ENCODE measurements at regions not wholly inside any gene's neighbourhood (a gene's known extent, or its start where the extent isn't known, plus 50 kb on each side); places are given as distances from the start of the nearest gene placed in this dataset.

DNA sequence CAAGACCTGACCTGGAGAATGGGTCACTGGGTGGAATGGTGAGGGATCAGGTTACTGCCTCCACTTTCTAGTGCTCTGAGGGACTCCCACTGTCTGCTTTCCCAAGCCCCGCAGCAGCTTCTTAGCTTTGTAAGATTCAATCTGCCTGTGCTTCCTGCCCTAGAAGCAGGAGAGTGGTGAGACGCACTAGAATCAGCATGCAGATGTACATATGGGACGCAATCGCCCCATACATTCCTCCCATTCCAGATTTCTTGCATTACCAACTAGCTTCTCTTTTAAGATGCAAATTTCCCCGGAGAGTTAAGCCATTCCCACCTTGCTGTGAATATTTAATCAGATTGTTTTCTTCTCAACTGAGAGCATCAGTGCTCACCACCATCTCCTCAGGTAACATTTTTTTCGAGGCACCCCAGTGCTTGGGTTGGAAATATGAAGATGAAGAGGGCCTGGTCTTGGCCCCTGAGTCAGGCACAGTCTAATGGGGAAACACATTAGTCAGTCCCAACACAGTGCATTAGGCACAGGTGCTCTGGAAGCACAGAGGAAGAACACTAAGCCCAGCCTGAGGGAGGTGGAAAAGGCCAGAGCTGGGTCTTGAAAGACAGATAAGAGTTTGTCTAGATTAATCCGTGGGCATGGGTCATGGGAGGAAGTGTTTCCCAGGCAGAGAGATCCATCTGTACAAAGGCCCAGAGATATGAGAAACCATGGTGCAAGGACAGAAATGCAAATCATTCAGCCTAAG lies 66.7 kb upstream of the PRPS1 start:
- no peak for DNase-seq

DNA sequence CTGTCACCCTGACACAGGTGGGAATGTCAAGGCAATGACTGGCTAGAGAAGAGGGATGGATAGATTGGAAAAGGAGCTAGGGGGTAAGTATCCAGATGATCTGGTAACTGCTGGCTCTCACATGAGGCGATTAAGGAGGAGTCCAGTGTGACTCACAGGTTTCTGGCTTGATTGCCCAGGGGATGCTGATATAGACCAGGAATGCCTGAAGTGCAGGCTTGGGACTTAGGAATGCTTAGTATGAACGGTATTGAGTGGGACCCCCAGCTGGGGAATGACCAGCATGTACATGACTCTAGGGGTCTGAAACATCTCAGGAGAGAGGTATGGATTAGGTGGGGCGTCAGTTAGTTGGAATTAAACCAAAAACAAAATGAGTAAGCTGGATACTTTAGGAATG lies 65.8 kb upstream of the PRPS1 start:
- no peak for DNase-seq

DNA sequence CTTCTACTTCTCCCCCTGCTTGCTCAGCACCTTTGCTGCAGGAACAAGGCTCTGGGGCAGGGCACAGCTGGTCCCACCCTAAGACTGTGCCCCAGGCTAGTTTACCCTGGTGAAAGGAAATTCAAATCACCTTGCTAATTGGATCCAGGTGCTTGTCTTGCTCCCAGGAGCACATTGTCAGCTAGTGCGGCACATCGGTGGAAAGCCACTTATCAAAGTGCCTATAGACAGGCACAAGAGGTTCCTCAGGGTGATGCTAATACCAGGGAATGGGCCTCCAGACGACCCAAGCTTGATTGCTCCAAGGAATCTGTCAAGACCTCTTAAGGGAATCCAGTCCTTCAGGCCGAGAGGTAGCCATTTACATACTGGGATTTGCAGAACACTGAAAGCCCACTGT lies 64.5 kb upstream of the PRPS1 start:
- peak; percentile 90 for DNase-seq

DNA sequence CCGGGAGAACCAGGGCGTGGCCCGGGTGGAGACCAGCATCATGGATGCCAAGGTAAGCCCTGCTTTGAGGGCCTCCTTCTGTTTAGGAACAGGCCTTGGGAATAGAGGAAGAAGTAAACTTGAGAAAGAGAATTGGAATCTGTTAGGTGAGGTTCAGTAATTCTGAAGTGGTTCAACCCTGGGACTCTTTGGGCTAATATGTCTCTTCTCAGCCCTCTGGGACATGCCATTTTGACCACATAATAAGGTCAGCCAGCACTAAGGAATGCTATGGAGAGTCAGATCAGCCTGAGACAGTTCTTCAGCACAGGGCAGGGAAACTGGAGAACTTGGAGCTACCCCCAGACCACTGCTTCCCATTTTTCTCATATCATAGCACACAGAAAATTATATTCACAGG lies 63.3 kb upstream of the PRPS1 start:
- no peak for DNase-seq

DNA sequence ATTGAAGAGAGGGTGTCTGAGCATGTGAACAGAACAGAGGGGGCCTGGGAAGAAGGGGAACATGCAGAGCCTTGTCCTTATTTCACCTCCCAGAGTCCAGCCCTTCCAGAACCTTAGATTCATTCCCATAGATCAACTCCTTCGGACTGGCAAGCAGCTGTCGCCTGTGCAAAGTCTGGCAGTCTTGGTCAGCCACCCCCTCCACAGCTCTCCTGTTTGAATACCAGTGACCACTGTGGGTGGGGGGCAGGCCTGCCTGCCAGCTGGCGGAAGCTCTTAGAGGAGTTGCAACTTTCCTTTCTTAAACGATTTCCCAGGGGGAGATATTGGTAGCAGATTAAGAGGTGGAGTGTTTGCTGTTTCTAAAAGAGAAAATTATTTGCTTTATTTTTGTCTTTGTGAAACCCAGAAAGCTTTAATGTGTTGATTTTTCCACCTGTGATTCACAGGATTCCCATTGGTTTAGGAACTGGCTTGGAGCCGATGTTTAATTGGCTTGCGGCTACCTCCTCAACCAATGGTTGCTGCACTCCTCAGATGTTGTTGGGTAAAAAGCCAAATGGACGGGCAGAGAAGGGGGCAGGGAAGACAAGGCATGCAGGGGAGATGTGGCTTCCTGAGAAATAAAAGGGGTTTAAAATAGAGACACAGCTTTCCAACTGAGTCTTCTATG lies 62.2 kb upstream of the PRPS1 start:
- DNase-seq = peak; percentile 92

DNA sequence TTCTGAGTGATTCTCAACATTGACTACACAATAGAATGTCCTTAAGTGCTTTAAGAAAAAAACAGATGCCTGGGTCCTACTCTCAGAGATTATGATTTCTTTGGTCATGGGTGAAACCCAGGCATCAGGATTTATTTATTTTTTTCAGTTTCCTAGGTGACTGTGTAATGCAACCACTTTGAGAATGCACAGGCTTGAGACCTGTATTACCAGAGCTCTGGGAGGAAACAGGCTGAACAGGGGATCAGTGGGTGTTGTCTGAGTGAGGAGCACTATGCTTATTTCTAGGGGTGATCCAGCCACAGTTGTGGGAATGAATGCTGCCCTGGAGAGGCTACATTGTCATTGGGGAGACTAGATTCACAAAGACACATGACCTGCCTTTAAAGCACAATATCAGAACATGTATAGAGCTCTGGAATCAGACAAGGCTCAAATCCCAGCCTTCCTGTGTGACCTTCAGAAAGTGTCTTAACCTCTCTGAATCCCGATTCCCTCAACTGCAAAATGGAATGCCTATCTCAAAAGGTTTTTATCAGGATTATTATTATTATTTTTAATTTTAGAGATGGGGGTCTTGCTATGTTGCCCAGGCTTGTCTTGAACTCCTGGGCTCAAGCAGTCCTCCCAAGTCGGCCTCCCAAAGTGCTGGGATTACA lies 61.6 kb upstream of the PRPS1 start:
- peak; percentile 48 for DNase-seq

DNA sequence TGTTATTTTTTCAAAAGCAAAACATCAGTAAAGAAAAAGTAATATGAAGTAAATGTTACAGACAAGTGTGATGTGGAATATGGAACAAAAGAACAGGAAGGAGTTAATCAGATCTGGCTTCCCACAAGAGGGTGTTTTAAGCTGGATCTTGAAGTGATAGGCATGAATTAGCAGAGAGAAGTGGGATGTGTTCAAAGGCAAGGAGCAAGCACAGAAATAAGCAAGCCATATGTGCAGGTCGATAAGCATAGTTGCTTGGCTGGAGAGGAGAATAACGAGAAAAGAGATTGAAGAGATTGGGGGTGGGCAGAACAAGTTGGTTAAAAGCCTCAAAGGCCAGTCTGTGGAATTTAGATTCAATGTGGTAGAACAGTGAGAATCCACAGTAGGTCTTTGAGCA lies 60.9 kb upstream of the PRPS1 start:
- DNase-seq = no peak

DNA sequence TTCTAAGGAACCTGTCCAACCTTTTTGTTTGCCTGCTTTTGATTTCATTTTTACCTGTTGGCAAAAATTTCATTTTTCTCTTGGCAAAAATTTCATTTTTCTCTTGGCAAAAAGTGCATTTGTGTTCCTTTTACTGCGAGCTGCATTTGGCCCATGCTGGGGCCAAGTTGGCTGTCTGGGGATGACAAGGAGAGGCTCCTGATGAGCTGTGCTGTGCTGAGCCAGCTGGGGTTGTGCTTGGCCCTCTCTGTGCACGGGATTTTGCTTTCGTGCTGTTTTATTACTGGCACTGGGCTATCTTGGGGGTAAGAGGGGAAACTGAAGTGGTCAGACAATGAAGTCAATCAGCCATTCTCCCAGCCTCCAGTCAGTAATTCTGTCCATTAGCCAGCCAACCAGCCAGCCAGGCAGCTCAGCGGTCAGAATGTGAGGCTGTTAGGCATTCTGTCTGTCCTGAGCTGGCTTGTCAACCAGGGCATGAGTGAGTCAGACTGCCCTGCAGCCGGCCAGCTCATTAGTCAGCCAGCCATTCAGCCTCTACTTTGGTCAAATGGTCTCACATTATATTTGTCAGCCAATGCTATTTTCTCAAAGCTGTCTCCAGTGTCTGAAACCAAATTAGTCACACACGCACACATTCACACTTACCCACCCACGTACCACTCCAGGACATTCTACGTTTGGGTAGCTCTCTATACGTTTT lies 56.9 kb upstream of the PRPS1 start:
- no peak for DNase-seq

DNA sequence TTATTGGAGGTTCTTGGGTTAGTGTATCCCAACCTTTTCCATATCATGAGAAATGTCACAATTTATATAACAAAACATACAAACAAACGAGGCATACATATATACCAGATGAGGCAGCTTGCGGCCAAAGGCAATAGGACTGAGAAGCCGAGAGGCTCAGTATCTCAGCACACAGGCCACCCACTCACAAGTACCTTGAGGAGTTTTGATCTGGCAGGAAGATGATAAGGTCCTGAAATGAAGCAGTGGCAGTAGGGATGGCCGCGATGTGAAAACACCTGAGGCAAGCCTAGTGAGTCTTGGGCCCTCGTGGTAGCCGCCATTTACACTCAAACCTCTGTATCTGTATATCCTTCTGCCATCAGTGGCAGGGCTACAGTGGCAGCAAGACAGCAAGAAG lies 55.3 kb upstream of the PRPS1 start:
- no peak for DNase-seq

DNA sequence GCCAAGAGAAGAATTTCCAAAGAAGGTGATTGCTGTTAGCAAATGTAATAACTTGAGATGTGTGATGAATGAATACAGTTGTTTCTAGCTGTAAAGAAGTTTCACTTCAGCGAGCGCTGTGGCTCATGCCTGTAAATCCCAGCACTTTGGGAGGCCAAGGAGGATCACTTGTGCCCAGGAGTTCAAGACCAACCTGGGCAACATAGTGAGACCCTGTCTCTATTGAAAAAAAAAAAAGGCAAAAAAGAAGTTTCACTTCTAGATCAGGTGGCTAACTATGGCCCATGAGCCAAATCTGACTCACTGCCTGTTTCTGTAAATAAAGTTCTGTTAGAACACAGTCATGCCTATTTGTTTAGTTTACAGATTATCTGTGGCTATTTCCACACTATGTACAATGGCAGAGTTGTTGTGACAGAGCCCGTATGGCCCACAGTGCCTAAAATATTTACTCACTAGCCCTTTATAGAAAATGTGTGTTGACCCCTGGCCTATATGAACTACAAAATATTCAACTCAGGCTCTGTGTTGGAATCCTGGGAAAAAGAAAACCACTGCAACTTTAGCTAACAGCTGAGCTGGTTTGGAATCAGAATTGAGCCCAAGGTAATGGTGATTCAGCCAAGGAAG lies 54.1 kb upstream of the PRPS1 start:
- DNase-seq = no peak

DNA sequence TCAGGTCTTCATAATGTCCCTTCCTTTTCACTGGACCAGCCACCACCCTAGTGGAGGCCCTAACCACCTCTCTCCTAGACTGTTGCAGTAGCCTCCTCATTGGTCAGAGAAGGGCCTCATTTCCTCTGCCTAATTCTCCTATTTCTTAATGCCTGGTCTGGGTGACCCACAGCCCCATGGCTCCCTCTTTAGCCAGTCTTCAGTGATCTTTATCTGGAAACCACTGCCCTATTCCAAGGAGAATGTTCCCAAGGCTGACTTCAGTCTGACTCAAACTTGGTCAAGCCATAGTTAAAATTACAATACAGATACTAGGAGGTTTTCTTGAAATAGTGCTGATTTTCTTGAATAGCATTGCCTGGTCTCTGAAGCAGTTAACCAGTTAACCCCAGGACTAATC lies 53.6 kb upstream of the PRPS1 start:
- no peak for DNase-seq

DNA sequence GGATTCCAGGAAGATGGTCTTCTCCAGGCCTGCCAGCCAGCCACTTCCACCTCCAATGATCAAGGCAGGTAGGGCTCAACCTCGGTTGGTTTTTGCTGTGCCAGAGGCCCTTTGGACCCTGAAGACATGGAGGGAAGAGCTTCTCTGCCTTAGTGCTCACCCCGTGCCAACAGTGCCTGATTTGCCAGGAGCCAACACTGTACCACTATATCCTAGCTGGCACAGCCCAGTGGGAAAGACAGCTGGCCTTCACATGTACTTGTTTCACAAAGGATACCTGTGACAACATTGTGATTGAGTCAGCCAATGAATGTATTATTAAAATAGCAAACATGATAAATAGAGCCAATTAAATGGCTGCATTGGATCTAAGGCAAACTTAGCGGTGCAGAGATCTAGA lies 51.9 kb upstream of the PRPS1 start:
- no peak for DNase-seq

DNA sequence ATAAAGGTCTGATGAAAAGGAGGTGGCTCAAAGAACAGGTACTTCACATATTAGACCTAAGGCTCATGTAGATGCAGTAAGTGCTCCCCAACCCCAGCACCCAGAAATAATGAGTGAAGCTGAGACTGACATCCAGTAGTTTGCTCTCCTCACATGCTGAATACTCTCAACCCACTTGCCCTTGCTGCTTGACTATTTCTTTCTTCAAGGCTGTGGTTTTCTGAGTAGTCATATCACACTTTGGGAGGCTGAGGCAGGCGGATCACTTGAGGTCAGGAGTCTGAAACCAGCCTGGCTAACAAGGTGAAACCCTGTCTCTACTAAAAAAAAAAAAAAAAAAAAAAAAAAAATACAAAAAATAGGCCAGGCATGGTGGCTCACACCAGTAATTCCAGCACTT lies 51.5 kb upstream of the PRPS1 start:
- no peak for DNase-seq

DNA sequence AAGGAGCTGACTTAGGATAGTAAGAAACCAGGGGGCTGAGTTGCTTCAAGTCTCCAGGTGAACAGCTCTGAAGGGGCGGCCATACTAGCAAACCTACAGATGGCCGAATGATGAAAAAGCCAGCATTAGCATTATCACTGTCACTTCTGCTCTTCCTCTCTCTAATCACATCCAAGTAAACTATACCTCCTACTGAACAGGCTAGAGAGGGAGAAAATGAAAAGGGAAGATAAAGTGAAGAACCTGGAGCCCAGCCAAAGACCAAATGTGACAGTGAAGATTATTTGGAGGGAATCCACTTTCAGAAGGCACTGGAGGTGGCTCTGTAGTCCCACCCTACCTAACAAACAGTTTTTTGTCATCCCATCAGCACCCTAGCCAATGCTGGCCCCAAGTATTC lies 50.4 kb upstream of the PRPS1 start:
- no peak for DNase-seq

Measured in NCI-H1436 (cell line).